A673 (cell line): ENCODE measurements at regions not wholly inside any gene's neighbourhood (a gene's known extent, or its start where the extent isn't known, plus 50 kb on each side); places are given as distances from the start of the nearest gene placed in this dataset.

Experiments
- BruUV-seq: library from RNA; stranded (reverse); fragments of 400-500 nt; replicated peaks from 2 replicates; lab custom pipeline; 2021; lab: Mats Ljungman, UMichigan
- CTCF ChIA-PET: fragments of 300-600 bp; sonication (Branson Sonifier 250); formaldehyde crosslinking; loops from one replicate; lab custom pipeline; 2022; ENCODE audit warnings: antibody characterized with exemption; lab: Charles Lee
- POLR2A ChIA-PET: fragments of 300-600 bp; sonication (Branson Sonifier 250); formaldehyde crosslinking; loops from one replicate; lab custom pipeline; 2022; ENCODE audit warnings: antibody characterized with exemption; ENCODE audit not compliant: low non-redundant PET; lab: Charles Lee
- DNase-seq: peaks from one replicate; pipeline ENCODE4 v3.0.0-alpha.2; 2015; ENCODE audit warnings: low spot score
- H3K27ac ChIP-seq: fragments of 200-600 bp; sonication (generic); 2 replicates; pipeline ENCODE4 v1.5.1; 2016; ENCODE audit warnings: mixed run types, low read depth, mild to moderate bottlenecking, mixed read lengths, antibody characterized with exemption, low read length; ENCODE audit not compliant: poor library complexity, severe bottlenecking
- H3K27me3 ChIP-seq: fragments of 200-600 bp; sonication (generic); replicated peaks from 2 replicates; pipeline ENCODE4 v1.6.1; 2017; ENCODE audit warnings: mixed run types, low read depth, mild to moderate bottlenecking, mixed read lengths, antibody characterized with exemption, low read length; ENCODE audit not compliant: insufficient read depth, poor library complexity
- H3K36me3 ChIP-seq: fragments of 200-600 bp; sonication (generic); 2 replicates; pipeline ENCODE4 v1.6.1; 2016; ENCODE audit warnings: mixed run types, mild to moderate bottlenecking, mixed read lengths, antibody characterized with exemption, low read length; ENCODE audit not compliant: insufficient read depth, poor library complexity, severe bottlenecking
- H3K4me1 ChIP-seq: fragments of 200-600 bp; sonication (generic); 2 replicates; pipeline ENCODE4 v1.6.1; 2017; ENCODE audit warnings: mixed run types, mild to moderate bottlenecking, mixed read lengths, antibody characterized with exemption, low read length; ENCODE audit not compliant: insufficient read depth, poor library complexity, severe bottlenecking
- H3K4me3 ChIP-seq: fragments of 200-600 bp; sonication (generic); 2 replicates; pipeline ENCODE4 v1.5.1; 2016; ENCODE audit warnings: low read depth, mixed run types, mild to moderate bottlenecking, mixed read lengths, low read length; ENCODE audit not compliant: poor library complexity, severe bottlenecking
- H3K9me3 ChIP-seq: fragments of 200-600 bp; sonication (generic); 2 replicates; pipeline ENCODE4 v1.6.1; 2016; ENCODE audit warnings: mixed run types, low read depth, mild to moderate bottlenecking, mixed read lengths, antibody characterized with exemption, low read length; ENCODE audit not compliant: poor library complexity, severe bottlenecking
- EZH2 ChIP-seq: fragments of 200-600 bp; sonication (generic); IDR thresholded peaks from 2 replicates; pipeline ENCODE4 v1.6.1; 2017; ENCODE audit warnings: borderline replicate concordance, low read depth, mild to moderate bottlenecking, mixed read lengths, antibody characterized with exemption, low read length; ENCODE audit not compliant: poor library complexity, severe bottlenecking
- intact Hi-C: fragments of 100-400 bp; cut with micrococcal nuclease; formaldehyde crosslinking; loops from one replicate; pipeline ENCODE4 v1.10.0; 2022; ENCODE audit not compliant: unreplicated experiment
- TF ChIP-seq, protein P1 (sequence below): fragments of 300-800, 200-600 bp; sonication (generic); conservative IDR thresholded peaks from 2 replicates; pipeline ENCODE4 v1.5.1; 2017; ENCODE audit warnings: low read depth, mild to moderate bottlenecking, antibody characterized with exemption, low read length, moderate library complexity, mixed read lengths

DNA sequence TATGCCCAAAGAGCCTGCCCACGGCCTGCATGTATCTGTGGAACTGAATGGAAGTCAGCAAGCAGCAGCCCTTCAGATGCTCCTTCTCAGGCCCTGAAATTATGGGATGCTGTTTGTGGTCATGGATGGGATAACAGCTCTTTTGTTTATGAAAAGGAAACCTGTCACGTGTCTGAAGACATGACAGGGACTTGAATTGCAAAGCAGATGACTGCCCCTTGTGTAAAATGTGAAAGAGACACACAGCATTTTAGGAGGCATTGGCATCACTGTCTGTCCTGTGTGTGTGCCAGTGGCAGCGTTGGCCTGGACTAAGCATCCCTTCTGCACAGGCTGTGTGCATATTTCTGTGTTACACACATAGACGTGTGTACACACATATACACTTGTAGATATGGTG lies 192.1 kb downstream of the VRK1 start:
- H3K36me3 ChIP-seq: no peaks in the 10 kb centered on the region
- TF ChIP-seq, protein P1, sequence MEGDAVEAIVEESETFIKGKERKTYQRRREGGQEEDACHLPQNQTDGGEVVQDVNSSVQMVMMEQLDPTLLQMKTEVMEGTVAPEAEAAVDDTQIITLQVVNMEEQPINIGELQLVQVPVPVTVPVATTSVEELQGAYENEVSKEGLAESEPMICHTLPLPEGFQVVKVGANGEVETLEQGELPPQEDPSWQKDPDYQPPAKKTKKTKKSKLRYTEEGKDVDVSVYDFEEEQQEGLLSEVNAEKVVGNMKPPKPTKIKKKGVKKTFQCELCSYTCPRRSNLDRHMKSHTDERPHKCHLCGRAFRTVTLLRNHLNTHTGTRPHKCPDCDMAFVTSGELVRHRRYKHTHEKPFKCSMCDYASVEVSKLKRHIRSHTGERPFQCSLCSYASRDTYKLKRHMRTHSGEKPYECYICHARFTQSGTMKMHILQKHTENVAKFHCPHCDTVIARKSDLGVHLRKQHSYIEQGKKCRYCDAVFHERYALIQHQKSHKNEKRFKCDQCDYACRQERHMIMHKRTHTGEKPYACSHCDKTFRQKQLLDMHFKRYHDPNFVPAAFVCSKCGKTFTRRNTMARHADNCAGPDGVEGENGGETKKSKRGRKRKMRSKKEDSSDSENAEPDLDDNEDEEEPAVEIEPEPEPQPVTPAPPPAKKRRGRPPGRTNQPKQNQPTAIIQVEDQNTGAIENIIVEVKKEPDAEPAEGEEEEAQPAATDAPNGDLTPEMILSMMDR: no peak
- TF ChIP-seq EZH2: no peak
- H3K27me3 ChIP-seq: no peaks in the 10 kb centered on the region
- no peak overlapping the region for H3K4me3 ChIP-seq
- H3K9me3 ChIP-seq: no peaks in the 10 kb centered on the region
- H3K4me1 ChIP-seq: no peaks in the 10 kb centered on the region
- intact Hi-C loops: no loop called here
- BruUV-seq: no TSS peak
- CTCF ChIA-PET: no interaction called here
- POLR2A ChIA-PET: no interaction called here
- H3K27ac ChIP-seq: no peak overlapping the region
- DNase-seq: no peak

DNA sequence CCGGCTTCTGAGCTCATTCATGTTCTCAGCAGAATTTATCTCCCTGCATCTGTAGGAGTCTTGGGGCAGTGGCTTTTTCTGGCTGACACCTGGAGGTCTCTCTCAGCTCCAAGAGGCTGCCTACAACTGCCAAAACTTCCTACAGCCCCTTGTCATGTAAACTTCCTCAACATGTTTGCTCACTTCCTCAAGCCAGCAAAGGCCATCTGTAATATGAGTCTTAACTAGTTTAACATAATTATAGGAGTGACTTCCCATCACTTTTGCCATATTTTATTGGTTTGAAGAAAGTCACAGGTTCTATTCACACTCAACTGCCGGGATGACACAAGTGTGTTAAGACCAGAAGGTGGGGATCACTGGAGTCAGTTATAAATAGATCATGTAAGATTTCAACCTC lies 194.0 kb downstream of the VRK1 start:
- intact Hi-C loops: no loop called here
- Histone ChIP-seq H3K36me3 (no peaks in the 10 kb centered on the region), H3K9me3 (no peaks in the 10 kb centered on the region), H3K27ac (no peak overlapping the region), H3K4me3 (no peak overlapping the region), H3K4me1 (no peaks in the 10 kb centered on the region), H3K27me3 (no peaks in the 10 kb centered on the region)
- no TSS peak for BruUV-seq
- ChIA-PET POLR2A (no interaction called here), CTCF (no interaction called here)
- DNase-seq: no peak
- no peak for TF ChIP-seq EZH2
- TF ChIP-seq, protein P1: no peak

DNA sequence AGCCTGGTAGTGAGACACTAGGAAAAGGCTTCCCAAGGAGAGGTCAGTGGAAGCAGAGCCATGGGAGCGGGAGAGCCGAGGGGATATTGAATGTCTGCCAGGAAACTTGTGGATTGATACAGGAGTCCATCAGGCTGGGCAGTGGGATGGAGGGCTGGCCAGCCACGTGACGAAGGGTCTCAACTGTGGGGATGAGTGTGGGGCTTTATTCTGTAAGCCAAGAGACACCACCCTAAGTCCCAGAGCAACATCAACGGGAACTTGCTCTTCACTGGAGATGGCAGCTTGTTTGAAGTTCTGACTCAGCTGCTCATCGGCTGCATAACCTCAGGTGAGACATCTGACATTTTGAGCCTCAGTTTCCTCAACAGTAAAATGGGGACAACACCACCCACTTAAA lies 197.8 kb downstream of the VRK1 start:
- intact Hi-C loops: no loop called here
- ChIA-PET CTCF (no interaction called here), POLR2A (no interaction called here)
- no TSS peak for BruUV-seq
- H3K4me1 ChIP-seq: no peaks in the 10 kb centered on the region
- TF ChIP-seq, protein P1: no peak
- no peaks in the 10 kb centered on the region for H3K9me3 ChIP-seq
- DNase-seq: no peak
- H3K27ac ChIP-seq: no peak overlapping the region
- H3K27me3 ChIP-seq: no peaks in the 10 kb centered on the region
- H3K36me3 ChIP-seq: no peaks in the 10 kb centered on the region
- no peak overlapping the region for H3K4me3 ChIP-seq
